Duodenal mucosa (tissue), 2 donors: ENCODE measurements at regions not wholly inside any gene's neighbourhood (a gene's known extent, or its start where the extent isn't known, plus 50 kb on each side); places are given as distances from the start of the nearest gene placed in this dataset.

ENCODE experiments used
- H3K27ac ChIP-seq: one replicate; pipeline ENCODE4 v1.7.0; 2013; ENCODE audit warnings: low read depth, low read length
- H3K27me3 ChIP-seq, 2 donors: one replicate each; pipeline ENCODE4 v1.7.0; 2013; ENCODE audit warnings: low read length in 2 of 2, control low read depth in 1 of 2; ENCODE audit not compliant: insufficient read depth in 2 of 2, control insufficient read depth in 1 of 2
- H3K36me3 ChIP-seq, 2 donors: one replicate each; pipeline ENCODE4 v1.7.0; 2013; ENCODE audit warnings: low read length in 2 of 2, control low read depth in 1 of 2; ENCODE audit not compliant: insufficient read depth in 2 of 2, control insufficient read depth in 1 of 2
- H3K4me1 ChIP-seq, 2 donors: one replicate each; pipeline ENCODE4 v1.7.0; 2013; ENCODE audit warnings: low read length in 2 of 2, control low read depth in 1 of 2; ENCODE audit not compliant: insufficient read depth in 2 of 2, control insufficient read depth in 1 of 2
- H3K4me3 ChIP-seq, 2 donors: one replicate each; pipeline ENCODE4 v1.7.0; 2013; ENCODE audit warnings: low read length in 2 of 2, low read depth in 1 of 2
- H3K9ac ChIP-seq, 2 donors: one replicate each; pipeline ENCODE4 v1.7.0; 2013; ENCODE audit warnings: low read length in 2 of 2, low read depth in 1 of 2
- H3K9me3 ChIP-seq, 2 donors: one replicate each; pipeline ENCODE4 v1.7.0; 2013; ENCODE audit warnings: low read length in 2 of 2, control low read depth in 1 of 2; ENCODE audit not compliant: control insufficient read depth in 1 of 2

DNA sequence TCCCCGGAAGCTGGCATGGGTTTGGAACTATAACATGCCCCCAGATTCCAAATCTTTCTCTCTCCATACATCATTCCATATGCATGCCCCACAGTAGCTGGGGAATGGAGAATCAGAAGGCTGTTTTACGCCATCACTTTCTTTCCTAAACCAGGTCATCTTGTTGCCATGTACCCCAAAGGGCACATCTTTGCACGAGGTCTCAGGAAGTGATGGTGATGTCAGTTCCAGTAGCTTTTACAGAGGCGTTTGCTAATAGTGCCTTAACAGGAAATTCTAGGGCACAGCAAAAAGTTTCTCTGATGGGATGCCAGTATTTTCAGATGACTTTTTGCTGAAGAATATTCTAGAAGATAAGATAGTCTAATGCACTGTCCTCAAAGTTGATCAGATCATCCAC, 241.5 kb downstream of the MAF start:
- Histone ChIP-seq H3K27me3 (no peaks in the 10 kb centered on the region), H3K9ac (no peak overlapping the region), H3K4me1 (peaks cover 6 to 8% of the 10 kb centered on the region in 2 donors)

GRCh38 chr16:79358188-79358587, 242.3 kb downstream of the MAF start:
- no peaks in the 10 kb centered on the region for H3K36me3 ChIP-seq
- peaks cover 6 to 8% of the 10 kb centered on the region in 2 donors for H3K4me1 ChIP-seq
- no peak overlapping the region for H3K27ac ChIP-seq
- H3K27me3 ChIP-seq, result no peaks in the 10 kb centered on the region
- H3K9ac ChIP-seq, result no peak overlapping the region
- H3K9me3 ChIP-seq, result no peaks in the 10 kb centered on the region
- no peak overlapping the region for H3K4me3 ChIP-seq

More for the DNA sequence above, 241.5 kb downstream of the MAF start:
- no peak overlapping the region for H3K4me3 ChIP-seq
- no peaks in the 10 kb centered on the region for H3K36me3 ChIP-seq
- no peak overlapping the region for H3K27ac ChIP-seq
- no peaks in the 10 kb centered on the region for H3K9me3 ChIP-seq

DNA sequence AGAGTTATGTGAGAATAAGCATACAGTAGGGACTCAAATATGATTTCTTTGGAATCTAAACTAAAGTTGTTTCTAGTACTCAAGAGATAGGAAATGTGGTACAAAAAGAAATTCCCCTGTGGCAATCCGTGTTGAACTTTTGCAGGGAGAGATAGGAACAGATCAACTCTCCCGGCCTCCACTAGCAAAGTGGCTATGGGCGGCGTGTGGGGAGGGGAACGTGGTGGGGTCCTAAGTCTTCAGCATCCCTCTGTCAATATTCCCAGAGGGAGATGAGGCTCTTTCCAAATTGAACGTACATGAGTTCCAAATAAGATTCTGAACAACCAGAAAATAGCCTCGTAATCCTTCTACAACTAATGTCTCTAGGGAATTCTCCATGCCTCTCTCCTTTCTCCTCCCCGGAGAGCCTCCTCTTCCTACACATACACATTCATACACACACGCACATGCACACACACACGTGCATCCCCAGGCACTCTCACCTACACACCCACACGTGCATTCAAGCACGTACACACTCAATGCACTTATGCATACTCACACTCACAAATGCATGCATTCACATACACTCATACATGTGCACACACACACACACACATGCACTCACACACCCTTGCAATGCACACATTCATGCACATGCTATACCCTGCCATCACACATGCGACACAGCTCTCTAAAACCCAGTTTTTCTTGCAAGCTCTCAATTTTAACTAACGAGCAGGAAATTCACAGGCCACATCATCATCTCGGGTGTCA, 244.8 kb downstream of the MAF start:
- Histone ChIP-seq H3K36me3 (no peaks in the 10 kb centered on the region), H3K4me3 (no peak overlapping the region), H3K9me3 (no peaks in the 10 kb centered on the region), H3K27ac (no peak overlapping the region), H3K27me3 (no peaks in the 10 kb centered on the region), H3K4me1 (no peaks in the 10 kb centered on the region), H3K9ac (no peak overlapping the region)

DNA sequence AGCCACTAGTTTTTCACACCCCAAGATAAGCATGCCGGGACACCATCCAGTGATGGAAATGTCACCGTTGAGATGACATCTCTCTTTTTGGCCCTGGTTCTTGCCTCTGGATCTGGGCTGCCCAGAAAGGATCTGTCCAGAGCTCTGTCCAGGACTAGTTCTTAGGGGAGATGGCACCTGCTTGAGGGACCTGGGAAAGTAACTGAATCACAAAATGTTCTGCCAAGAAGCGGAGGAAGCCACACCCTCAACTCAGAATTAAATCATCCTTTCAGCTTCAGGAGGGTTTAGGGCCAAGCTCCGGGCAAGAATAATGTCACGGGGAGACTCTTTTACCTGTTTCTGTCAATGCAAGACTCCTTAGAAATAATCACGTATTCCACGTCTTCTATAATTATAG, 248.6 kb downstream of the MAF start:
- Histone ChIP-seq H3K9ac (no peak overlapping the region), H3K27ac (no peak overlapping the region), H3K9me3 (no peaks in the 10 kb centered on the region), H3K27me3 (no peaks in the 10 kb centered on the region), H3K4me3 (no peak overlapping the region), H3K36me3 (no peaks in the 10 kb centered on the region), H3K4me1 (no peaks in the 10 kb centered on the region)

DNA sequence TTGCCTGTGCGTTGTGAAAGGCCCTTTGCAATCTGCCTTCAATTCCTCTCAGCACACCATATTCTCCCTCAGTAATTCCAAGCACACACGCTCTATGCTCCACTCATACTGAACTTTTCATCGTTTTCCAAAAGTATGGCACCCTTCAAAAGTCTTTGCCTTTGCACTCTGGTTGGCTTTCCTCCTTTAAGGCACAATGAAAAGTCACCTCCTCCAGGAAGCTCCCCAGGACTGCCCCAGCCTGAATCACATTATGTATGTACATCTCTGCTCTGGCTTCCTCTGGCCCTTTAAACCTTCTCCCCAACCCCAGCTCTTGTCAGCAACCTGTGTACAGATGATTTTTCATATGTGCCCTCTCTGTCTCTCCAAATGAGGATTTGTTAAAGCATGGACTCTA, 250.7 kb downstream of the MAF start:
- H3K9ac ChIP-seq, result no peak overlapping the region
- no peaks in the 10 kb centered on the region for H3K9me3 ChIP-seq
- H3K27ac ChIP-seq, result no peak overlapping the region
- H3K4me1 ChIP-seq, result no peaks in the 10 kb centered on the region
- no peaks in the 10 kb centered on the region for H3K27me3 ChIP-seq
- no peak overlapping the region for H3K4me3 ChIP-seq
- H3K36me3 ChIP-seq, result no peaks in the 10 kb centered on the region

DNA sequence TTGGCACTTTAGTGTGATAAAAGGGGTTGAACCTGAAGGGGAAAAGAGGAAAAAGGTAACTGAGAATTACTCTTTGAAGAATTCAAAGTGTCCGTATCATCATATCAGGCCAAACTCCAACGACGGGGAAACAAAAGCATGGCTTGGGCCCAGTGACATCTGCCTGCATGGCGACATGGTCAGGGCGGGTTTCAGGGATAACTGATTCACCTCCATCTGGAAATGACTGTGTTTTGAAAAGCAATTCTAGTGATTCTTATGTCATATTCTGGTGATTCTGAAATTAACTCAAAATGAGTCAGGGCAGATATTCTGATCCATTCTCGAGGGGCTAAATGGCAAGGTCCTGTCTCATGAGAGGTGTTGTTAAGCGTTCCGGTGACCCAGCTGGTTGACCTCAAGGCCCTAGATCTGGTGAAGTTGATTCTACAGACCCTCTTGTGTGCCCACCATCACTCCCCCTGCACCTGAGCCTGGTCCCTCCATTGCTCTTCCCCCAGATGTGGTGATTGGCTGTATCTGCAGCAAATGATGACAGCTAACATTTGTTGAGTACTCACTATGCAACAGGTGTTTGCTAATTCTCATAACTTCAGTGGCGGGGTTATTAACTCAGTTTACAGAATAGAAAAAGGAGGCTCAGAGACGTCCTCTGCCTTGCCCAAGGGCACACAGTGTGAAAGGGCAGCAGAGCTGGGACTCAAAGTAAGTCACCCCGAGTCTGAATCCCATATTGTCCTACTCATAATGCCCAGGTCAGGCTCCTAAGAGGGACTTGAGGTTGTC, 251.8 kb downstream of the MAF start:
- H3K4me3 ChIP-seq, result no peak overlapping the region
- H3K4me1 ChIP-seq, result no peaks in the 10 kb centered on the region
- H3K9ac ChIP-seq, result no peak overlapping the region
- H3K36me3 ChIP-seq, result no peaks in the 10 kb centered on the region
- no peaks in the 10 kb centered on the region for H3K27me3 ChIP-seq
- H3K9me3 ChIP-seq, result no peaks in the 10 kb centered on the region
- H3K27ac ChIP-seq, result no peak overlapping the region

DNA sequence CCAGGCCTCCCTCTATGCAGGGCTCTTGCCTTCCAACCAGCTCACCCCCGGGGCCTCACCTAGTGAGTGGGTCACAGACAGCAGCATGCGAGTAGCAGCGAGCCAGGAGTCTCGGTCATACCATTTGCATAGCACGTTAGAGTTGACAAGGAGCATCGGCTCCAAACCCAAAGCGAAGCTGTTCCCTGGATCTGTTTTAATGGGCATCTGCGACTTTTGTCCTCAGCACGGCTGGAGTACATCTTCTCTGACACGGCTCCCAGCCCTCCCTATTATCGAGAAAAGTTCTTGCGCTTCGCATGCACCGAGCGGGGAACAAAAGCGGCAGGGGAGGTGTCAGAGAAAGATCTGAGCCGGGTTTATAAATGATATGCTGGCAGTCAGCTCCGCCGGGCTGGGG, 253.3 kb downstream of the MAF start:
- no peaks in the 10 kb centered on the region for H3K9me3 ChIP-seq
- H3K27me3 ChIP-seq, result no peaks in the 10 kb centered on the region
- no peak overlapping the region for H3K4me3 ChIP-seq
- H3K9ac ChIP-seq, result no peak overlapping the region
- no peaks in the 10 kb centered on the region for H3K4me1 ChIP-seq
- H3K27ac ChIP-seq, result no peak overlapping the region
- H3K36me3 ChIP-seq, result no peaks in the 10 kb centered on the region

DNA sequence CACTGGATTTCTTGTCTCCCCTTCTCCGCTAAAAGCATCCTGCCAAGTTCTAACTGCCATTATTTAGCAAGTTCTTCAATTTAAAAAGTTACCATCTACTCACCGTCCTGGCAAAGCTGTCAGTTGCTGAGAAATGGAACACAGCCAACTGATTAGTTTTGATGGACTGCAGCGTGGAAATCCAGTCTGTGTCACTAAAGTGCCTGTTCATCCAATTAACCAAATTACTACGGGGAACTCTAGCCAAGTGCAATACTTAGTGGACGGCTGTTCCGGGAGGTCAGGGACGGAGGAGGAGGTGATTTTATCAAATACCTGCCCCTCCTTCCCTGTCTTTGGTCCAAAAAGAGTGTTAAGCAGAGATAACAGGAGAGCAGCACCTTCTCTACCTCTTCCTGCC, 260.7 kb downstream of the MAF start:
- H3K4me3 ChIP-seq, result no peak overlapping the region
- H3K27me3 ChIP-seq, result no peaks in the 10 kb centered on the region
- no peak overlapping the region for H3K27ac ChIP-seq
- H3K9ac ChIP-seq, result no peak overlapping the region
- H3K9me3 ChIP-seq, result no peaks in the 10 kb centered on the region
- H3K36me3 ChIP-seq, result no peaks in the 10 kb centered on the region
- no peaks in the 10 kb centered on the region for H3K4me1 ChIP-seq

GRCh38 chr16:79337906-79338305, 262.6 kb downstream of the MAF start:
- Histone ChIP-seq H3K36me3 (no peaks in the 10 kb centered on the region), H3K4me1 (no peaks in the 10 kb centered on the region), H3K9ac (no peak overlapping the region), H3K9me3 (no peaks in the 10 kb centered on the region), H3K4me3 (no peak overlapping the region), H3K27me3 (no peaks in the 10 kb centered on the region), H3K27ac (no peak overlapping the region)

- no peak overlapping the region for H3K9ac ChIP-seq
- H3K9me3 ChIP-seq, result no peaks in the 10 kb centered on the region
- no peaks in the 10 kb centered on the region for H3K4me1 ChIP-seq
- no peak overlapping the region for H3K27ac ChIP-seq
- H3K36me3 ChIP-seq, result no peaks in the 10 kb centered on the region
- H3K4me3 ChIP-seq, result no peak overlapping the region
- H3K27me3 ChIP-seq, result no peaks in the 10 kb centered on the region
Measured at GRCh38 chr16:79336437-79337229, 263.9 kb downstream of the MAF start.
